RWPE1 (cell line): ENCODE measurements at regions not wholly inside any gene's neighbourhood (a gene's known extent, or its start where the extent isn't known, plus 50 kb on each side); places are given as distances from the start of the nearest gene placed in this dataset.

Experiments used
- CTCF ChIA-PET: fragments of 350-600 bp; sonication (Branson Sonifier 250); formaldehyde crosslinking; extraction: SDS; loops from one replicate; lab custom pipeline; 2021; lab: Yijun Ruan, JAX
- POLR2A ChIA-PET: fragments of 400-600 bp; formaldehyde crosslinking; extraction: SDS; loops from one replicate; lab custom pipeline; 2020; ENCODE audit warnings: antibody characterized with exemption; ENCODE audit not compliant: low non-redundant PET; lab: Yijun Ruan, JAX
- DNase-seq: peaks from one replicate; pipeline ENCODE4 v3.0.0; 2012; ENCODE audit warnings: low spot score
- H3K27ac ChIP-seq: fragments of 450-650 bp; 2 replicates; pipeline ENCODE4 v1.5.1; 2017
- TF ChIP-seq, protein P1 (sequence below): fragments of 450-650 bp; conservative IDR thresholded peaks from 2 replicates; pipeline ENCODE4 v1.5.1; 2017; ENCODE audit warnings: low read depth, mild to moderate bottlenecking

DNA sequence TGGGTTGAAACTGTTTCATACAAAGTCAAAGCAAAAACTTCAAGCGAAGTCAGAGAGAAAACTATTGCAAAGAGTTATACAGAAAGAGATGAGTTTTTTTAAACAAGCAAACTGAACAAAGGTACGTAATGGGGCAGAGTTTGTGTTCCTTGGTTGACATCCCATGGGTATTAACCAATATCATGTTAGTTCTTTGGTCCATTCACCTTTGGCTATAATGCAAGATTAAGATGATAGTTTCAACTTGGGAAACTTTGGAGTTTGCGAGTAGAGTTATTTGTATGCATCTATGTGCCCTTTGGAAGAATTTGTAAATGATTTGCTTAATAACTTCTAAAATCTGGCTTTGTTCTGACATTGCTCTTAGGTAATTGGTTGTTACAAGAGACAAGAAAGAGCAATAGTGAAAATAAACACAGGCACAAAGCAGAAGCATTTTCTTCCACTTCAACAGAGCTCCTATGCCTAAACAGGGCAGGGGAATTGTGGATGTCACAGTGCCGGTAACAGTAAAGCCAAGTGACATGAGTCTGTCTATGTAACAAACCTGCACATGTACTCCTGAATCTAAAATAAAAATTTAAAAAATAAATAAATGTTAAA, 936.1 kb downstream of the SUCLG1 start:
- no peak for DNase-seq
- ChIA-PET POLR2A (no interaction called here), CTCF (interaction anchor here (0.6 kb wide), 1 partner anchor 456 kb away, joined by 3 read pairs; no protein-coding TSS in a partner anchor)
- no peak overlapping the region for H3K27ac ChIP-seq
- TF ChIP-seq, protein P1, sequence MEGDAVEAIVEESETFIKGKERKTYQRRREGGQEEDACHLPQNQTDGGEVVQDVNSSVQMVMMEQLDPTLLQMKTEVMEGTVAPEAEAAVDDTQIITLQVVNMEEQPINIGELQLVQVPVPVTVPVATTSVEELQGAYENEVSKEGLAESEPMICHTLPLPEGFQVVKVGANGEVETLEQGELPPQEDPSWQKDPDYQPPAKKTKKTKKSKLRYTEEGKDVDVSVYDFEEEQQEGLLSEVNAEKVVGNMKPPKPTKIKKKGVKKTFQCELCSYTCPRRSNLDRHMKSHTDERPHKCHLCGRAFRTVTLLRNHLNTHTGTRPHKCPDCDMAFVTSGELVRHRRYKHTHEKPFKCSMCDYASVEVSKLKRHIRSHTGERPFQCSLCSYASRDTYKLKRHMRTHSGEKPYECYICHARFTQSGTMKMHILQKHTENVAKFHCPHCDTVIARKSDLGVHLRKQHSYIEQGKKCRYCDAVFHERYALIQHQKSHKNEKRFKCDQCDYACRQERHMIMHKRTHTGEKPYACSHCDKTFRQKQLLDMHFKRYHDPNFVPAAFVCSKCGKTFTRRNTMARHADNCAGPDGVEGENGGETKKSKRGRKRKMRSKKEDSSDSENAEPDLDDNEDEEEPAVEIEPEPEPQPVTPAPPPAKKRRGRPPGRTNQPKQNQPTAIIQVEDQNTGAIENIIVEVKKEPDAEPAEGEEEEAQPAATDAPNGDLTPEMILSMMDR = no peak

- TF ChIP-seq, protein P1 = no peak
- DNase-seq = no peak
Observed at GRCh38 chr2:83517727-83518368, 941.2 kb downstream of the SUCLG1 start.

DNA sequence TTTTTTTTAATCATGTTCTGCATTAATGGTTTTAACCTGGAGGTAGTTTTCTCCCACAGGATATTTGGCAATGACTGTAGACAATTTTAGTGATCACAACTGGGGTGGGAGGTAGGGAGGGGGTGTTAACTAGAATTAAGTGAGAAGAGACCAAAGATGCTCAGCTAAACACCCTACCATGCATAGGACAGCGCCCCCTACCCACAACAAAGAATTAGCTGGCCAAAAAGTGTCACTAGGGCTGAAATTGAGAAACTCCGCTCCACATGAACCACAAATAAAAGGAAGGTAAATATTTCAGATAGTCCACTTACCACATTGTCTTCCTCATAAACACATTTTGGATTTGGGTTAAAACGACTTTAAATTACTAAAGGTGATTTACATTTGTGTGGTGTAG, 942.6 kb downstream of the SUCLG1 start:
- H3K27ac ChIP-seq = no peak overlapping the region
- POLR2A ChIA-PET = no interaction called here
- CTCF ChIA-PET = interaction anchor here (0.5 to 0.6 kb wide), 3 partner anchors 261 to 1614 kb away, joined by 3 to 5 read pairs (median 3); no protein-coding TSS in a partner anchor
- no peak for DNase-seq
- TF ChIP-seq, protein P1 = no peak

More at GRCh38 chr2:83517727-83518368, 941.2 kb downstream of the SUCLG1 start:
- no peak overlapping the region for H3K27ac ChIP-seq
- POLR2A ChIA-PET = no interaction called here
- CTCF ChIA-PET = interaction anchor here (0.6 kb wide), 2 partner anchors 40 to 923 kb away, joined by 3 to 4 read pairs; no protein-coding TSS in a partner anchor

DNA sequence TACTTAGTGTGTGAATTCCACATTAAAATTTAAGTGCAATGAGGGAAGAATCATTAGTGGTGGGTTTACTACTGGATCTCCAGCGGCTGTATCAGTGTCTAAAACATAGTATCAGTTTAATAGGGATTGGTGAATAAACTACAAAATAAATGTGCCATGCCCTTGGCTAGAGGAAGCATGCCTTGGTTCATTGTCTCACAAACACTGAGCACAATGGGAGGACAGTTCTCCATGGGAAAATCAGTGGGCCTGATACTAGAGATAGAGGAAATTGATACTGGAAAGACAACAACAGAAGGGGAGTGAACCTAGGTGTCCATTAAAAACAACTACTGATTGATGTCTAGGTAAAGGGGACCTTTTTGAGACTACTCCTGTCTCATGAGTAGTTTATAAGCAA, 971.6 kb downstream of the SUCLG1 start:
- DNase-seq = no peak
- H3K27ac ChIP-seq = no peak overlapping the region
- ChIA-PET POLR2A (no interaction called here), CTCF (no interaction called here)
- TF ChIP-seq, protein P1 = no peak

GRCh38 chr2:83481436-83481835, 977.6 kb downstream of the SUCLG1 start:
- POLR2A ChIA-PET = no interaction called here
- TF ChIP-seq, protein P1 = no peak
- CTCF ChIA-PET = interaction anchor here (0.8 kb wide), 1 partner anchor 231 kb away, joined by 3 read pairs; no protein-coding TSS in a partner anchor
- DNase-seq = no peak
- H3K27ac ChIP-seq = no peak overlapping the region

DNA sequence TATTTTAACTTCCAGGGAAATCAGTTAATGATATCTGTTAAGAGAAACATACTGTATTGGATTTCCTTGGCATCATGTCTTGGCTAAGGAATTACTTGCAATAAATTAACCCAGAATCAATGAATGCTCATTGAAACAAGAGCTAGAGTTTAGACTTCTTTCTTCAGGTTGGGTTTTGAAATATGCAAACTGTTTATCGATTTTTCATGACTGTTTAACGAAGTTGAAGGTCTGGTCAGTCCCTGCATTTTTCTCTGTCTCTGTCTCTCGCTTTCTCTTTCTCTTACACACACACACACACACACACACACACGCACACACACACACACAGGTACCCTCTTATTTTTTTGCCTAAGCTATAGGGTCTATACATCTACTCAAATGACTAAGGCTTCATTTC, 981.0 kb downstream of the SUCLG1 start:
- ChIA-PET POLR2A (no interaction called here), CTCF (interaction anchor here (0.7 kb wide), 1 partner anchor 39 kb away, joined by 3 read pairs; no protein-coding TSS in a partner anchor)
- TF ChIP-seq, protein P1 = no peak
- H3K27ac ChIP-seq = no peak overlapping the region
- no peak for DNase-seq
